HG02943 (cell line): ENCODE measurements at regions not wholly inside any gene's neighbourhood (a gene's known extent, or its start where the extent isn't known, plus 50 kb on each side); places are given as distances from the start of the nearest gene placed in this dataset.
A peak's percentile ranks its signal among the peaks of the same experiment; 100 is the strongest.
"Not testable (repeated sequence)": the region's sequence is repeated elsewhere in the genome, so short reads cannot be mapped to it uniquely, and the experiment has no call there.

Experiments used
- ATAC-seq: cut with Tn5 transposase; IDR thresholded peaks from one replicate; pipeline ENCODE4 v1.9.1; 2021; ENCODE audit warnings: mild to moderate bottlenecking, low read depth, moderate library complexity; ENCODE audit not compliant: unreplicated experiment

- ATAC-seq = not testable (repeated sequence)
These were observed 402.6 kb downstream of the TBC1D32 start for GRCh38 chr6:120931520-120932180.

DNA sequence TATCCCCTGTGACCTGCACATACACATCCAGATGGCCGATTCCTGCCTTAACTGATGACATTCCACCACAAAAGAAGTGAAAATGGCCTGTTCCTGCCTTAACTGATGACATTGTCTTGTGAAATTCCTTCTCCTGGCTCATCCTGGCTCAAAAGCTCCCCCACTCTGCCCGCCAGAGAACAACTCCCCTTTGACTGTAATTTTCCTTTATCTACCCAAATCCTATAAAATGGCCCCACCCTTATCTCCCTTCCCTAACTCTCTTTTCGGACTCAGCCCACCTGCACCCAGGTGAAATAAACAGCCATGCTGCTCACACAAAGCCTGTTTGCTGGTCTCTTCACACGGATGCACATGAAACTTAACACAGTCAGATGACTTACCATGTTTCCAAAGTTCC is 403.8 kb downstream of the TBC1D32 start:
- ATAC-seq = not testable (repeated sequence)

GRCh38 chr6:120924214-120924613 is 410.1 kb downstream of the TBC1D32 start:
- ATAC-seq = no peak

DNA sequence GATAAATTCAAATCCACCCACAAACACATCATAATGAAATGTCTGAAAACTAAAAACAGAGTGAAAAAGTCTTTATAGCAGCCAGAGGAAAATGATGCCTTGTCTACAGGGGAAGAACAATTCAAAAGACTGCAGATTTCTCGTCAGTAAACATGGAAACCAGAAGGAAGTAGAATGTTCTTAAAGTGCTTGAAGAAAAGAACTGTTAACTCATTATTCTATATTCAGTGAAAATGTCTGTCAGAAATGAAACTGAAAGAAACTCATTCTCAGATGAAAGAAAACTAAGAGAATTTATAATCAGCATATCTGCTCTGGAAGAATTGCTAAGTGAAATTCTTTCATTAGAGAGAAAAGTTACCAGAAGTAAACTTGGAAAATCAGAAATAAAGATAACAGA is 416.1 kb downstream of the TBC1D32 start:
- ATAC-seq = no peak

- ATAC-seq = no peak
These were observed 417.4 kb downstream of the TBC1D32 start for GRCh38 chr6:120916844-120917243.

DNA sequence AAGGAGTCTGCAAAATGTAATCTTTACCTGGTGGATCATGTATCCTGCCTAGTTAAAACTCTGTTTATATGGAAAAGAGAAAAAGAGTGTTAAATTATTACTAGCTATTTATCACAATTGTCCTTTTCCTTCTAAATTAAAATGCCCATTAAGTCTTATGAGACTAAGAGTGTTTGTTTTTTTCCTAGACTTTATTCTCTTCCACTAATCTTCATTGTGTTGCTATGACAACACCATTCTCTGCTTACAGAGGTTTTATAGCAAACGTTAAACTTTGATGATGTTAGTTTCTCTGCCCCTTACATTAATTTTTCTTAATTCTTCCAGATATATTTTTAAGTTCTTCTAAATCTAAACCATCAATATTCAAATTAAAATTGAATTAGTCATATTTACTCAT is 420.8 kb downstream of the TBC1D32 start:
- no peak for ATAC-seq

GRCh38 chr6:120908767-120909166 is 425.5 kb downstream of the TBC1D32 start:
- no peak for ATAC-seq

DNA sequence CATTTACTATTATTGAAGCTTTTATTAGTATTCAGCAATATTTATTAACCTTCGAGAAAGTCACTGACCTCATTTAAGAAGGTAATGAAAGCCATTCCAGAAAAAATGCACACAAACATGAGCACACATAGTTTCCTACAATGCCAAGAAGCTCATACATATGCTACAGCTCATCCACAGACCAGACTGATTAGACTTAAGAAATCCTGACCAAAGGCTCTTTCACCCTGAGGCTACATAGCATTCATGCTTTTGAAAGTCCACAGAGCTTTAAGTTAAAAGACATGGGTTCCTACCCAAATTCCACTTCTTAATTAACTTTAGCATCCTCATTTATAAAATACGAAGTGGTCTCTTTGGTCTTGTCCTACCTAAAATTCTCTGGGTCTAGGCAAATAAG is 430.4 kb downstream of the TBC1D32 start:
- ATAC-seq = no peak

DNA sequence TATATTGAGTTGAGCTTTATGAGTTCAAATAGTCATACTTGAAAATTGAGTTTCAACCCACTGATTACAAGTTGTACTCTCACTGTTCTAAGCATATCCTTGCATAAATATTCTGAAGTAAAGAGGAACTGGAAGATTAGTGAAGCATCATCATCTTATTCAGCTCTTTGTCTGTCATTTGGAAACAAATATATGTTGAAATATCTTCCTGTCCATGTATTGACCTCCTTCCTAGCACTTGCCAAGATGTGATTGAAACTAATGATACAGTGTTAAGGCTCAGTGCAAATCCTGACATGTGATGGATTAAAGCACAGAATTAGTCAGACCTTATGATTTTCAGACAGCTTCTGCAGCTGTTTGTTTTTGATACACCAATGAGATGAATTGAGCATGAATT is 434.3 kb downstream of the TBC1D32 start:
- ATAC-seq = no peak

- ATAC-seq = peak; percentile 91
These were observed 440.2 kb downstream of the TBC1D32 start for GRCh38 chr6:120894077-120894476.

DNA sequence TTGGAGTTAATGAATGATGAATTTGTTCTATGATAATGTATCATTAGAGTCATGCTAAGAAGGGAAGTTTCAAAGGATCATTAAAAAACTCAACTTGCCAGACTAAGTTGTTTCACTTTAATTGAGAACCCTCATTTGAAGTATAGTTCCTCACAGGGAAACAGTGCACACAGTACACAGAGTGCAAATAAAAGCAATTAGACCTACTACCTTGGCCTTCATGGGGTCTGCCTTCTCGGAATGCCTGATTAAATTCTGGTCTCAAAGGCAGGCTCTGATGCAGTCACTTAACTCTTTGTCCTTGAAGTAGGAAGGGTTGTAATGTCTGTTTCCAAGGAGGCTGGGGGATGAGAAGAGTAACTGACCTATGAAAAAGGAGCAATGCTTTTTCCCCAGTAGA is 457.3 kb downstream of the TBC1D32 start:
- no peak for ATAC-seq

GRCh38 chr6:120876424-120876823 is 457.9 kb downstream of the TBC1D32 start:
- peak; percentile 54 for ATAC-seq

DNA sequence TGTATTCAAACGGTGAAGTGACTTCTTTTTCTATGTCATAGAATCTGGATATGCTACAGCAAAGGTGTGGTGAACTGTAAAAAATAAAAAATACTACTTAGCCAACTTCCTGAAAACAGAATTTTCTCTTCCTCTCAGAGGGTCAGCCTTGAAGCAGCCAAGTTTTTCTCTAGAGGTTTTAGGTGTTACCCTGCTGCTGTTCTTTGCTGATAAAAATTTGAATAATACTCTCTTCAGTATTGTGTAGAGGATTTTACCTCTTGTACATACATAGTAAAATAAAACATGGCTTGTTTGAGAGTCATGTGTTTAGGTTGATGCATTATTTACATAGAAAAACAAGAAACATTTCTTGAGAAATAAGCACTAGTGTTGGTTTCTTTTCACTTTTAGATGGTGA is 458.4 kb downstream of the TBC1D32 start:
- ATAC-seq = no peak

GRCh38 chr6:120874422-120874821 is 459.9 kb downstream of the TBC1D32 start:
- ATAC-seq = no peak

DNA sequence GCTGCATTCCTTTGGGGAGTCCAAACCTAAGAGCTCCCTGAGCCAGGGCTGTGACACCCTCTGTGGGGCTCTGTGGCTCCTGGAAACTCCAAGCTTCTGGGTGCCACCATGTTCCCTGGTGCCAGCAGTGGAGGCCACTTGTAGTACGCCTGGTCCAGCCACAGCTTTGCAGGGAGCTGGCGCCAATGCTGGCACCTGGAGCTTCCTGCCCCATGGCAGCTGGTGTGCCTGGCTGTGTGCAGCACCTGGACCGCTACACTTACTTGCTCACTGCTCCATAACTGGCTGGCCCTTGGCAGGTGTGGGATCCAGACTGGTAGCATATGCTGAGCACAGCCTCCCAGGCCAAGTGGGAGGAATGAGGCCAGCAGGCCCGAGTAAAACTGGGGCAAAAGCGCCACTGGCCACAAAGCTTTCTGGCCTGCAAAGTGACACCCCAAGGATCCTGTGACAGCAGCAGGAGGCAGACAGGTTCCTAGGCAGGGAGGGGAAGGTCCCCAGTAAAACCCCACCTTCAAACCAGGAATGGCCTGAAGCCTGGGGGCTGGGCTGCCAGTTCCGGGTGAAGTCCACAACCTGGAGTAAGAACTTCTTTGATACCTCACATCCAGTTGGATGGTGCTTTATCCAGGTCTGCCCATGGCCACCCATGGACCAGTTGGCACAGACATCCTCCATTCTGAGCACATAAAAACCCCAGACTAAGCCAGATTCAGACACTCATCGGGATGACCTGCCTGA is 461.0 kb downstream of the TBC1D32 start:
- no peak for ATAC-seq

DNA sequence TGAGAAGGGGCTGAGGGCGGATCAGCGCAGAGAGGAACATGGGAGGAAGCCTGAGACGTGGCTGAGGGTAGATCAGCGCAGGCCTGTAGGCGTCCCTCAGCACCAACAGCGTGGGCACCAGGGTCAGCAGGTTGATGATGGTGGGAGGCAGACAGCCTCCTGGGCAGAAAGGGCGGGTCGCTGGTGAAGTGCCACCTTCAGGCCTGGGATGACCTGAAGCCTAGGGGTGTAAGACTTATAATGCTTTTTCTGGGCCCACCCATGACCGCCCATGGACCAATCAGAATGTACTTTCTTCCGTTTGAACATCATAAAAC is 462.1 kb downstream of the TBC1D32 start:
- ATAC-seq = no peak

DNA sequence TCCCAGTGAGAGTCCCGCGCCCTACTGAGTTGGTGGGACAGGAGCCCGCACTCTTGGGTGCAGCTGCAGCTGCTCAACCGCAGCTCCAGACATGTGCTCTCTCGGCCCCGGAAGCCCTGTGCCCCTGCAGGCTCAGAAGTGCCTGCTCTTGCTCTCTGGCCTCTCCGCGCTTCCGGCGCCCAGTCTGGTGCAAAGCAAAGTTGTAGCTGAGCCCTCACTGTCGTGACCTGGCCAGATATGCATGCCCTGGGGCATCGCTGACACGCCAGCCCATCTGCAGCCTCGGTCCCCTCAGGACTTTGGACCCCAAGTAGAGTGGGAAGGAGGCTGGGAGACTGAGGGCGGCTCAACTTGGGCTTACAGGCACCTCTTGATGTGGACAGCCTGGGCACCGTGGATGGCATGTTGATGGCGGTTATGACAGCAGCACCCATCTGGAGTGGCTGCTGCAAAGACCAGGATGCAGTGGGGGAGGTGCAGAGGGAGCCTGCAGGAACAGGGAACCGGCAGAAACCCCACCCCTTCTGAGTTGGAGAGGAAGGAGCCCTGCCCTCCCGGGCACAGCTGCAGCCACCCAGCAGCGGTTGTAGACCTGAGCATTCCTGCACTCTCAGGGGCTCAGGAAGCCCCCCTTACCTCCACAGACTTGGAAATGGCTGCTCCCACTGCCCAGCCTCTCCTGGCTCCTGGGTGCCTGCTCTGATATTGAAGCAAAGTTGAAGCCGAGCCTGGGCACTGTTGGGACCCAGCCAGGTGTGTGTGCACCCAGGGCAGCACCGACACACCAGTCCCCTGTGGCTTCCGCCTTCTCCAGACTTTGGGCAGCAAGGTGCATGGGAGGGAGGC is 462.6 kb downstream of the TBC1D32 start:
- ATAC-seq = no peak

DNA sequence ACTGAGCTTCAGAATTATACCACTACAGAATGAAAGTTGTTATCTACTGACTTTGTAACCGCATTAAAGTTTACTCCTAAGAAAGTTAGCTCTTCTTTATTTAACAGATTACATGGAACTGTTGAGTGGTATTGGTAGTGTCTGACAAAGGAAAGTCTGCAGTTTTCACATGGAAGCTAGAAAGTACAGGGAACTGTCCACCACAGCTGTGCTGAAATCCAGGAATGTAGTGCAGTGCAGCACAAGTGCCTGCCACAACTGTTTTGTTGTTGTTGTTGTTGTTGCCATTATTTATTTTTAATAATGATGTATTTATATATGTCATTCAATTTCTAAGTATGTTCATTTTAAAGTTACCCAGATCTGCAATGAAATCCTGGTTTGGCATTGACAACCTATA is 464.9 kb downstream of the TBC1D32 start:
- no peak for ATAC-seq

GRCh38 chr6:120857422-120857821 is 476.9 kb downstream of the TBC1D32 start:
- no peak for ATAC-seq

DNA sequence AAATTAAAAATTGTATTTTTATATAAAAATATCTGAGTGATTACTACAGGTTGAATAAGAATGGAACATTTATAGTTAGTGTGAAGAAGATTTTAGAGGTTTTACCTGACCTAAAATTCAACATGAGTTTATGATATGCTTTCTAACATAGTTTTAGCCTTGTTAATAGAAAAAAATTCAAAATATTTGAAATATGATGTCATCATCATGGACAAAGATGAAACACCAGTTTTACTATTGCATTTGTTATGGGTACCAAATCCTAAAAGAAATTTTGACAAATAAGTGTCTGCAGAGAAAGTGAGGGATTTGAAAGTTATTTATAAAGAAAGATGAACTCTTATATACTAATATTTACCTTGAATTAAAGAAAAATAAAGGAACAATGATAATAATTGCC is 479.7 kb downstream of the TBC1D32 start:
- ATAC-seq = no peak

GRCh38 chr6:120853489-120853888 is 480.8 kb downstream of the TBC1D32 start:
- ATAC-seq = no peak
